22Rv1 (cell line): ENCODE measurements at regions not wholly inside any gene's neighbourhood (a gene's known extent, or its start where the extent isn't known, plus 50 kb on each side); places are given as distances from the start of the nearest gene placed in this dataset.

Source experiments
- H3K27ac ChIP-seq: fragments of 450-650 bp; 2 replicates; pipeline ENCODE4 v1.5.1; 2017
- ZFX ChIP-seq: fragments of 450-650 bp; IDR thresholded peaks from 2 replicates; pipeline ENCODE4 v1.6.1; 2017; ENCODE audit warnings: antibody characterized with exemption, borderline replicate concordance
- TF ChIP-seq, protein P1 (sequence below): fragments of 450-650 bp; IDR thresholded peaks from 2 replicates; pipeline ENCODE4 v1.5.1; 2017; ENCODE audit warnings: mild to moderate bottlenecking

DNA sequence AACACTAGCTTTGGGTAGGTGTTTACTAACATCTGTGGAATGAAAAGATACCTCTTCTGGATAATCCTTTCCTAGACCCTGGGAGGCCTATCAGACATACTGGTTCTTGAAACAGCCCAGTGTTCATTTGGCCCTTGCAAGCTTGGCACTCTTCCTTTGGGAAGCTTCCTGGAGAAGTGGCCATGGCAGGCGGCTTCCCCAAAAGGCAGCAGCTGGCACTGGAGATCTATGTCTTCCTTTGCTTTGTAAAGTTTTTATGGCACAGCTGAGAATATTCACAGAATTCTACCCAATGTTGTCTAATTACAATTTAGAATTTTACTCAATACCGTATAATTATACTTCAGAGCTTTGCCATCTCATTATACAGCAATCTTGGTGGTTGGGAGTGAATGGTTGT, 199.2 kb upstream of the C11orf87 start:
- TF ChIP-seq, protein P1, sequence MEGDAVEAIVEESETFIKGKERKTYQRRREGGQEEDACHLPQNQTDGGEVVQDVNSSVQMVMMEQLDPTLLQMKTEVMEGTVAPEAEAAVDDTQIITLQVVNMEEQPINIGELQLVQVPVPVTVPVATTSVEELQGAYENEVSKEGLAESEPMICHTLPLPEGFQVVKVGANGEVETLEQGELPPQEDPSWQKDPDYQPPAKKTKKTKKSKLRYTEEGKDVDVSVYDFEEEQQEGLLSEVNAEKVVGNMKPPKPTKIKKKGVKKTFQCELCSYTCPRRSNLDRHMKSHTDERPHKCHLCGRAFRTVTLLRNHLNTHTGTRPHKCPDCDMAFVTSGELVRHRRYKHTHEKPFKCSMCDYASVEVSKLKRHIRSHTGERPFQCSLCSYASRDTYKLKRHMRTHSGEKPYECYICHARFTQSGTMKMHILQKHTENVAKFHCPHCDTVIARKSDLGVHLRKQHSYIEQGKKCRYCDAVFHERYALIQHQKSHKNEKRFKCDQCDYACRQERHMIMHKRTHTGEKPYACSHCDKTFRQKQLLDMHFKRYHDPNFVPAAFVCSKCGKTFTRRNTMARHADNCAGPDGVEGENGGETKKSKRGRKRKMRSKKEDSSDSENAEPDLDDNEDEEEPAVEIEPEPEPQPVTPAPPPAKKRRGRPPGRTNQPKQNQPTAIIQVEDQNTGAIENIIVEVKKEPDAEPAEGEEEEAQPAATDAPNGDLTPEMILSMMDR: no peak
- no peak for TF ChIP-seq ZFX
- no peak overlapping the region for H3K27ac ChIP-seq

DNA sequence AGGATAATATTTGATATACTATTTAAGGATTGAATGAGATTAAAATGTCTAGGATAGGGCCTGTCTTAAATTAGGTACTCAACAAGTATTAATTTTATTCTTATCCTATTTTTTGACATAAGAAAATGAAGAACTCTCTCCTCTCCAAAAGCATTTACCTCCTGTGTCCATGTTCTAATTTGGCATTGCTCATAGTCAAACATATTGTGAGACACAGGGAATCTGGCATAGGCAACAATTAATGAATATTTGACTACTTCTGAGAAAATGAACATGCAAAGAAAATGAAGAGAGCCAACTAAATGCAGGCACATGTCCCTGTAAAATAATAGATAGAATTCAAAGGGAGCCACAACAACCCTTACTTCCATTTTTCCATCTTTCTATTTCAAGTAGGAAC, 198.5 kb upstream of the C11orf87 start:
- H3K27ac ChIP-seq: no peak overlapping the region
- no peak for TF ChIP-seq ZFX
- TF ChIP-seq, protein P1: no peak

DNA sequence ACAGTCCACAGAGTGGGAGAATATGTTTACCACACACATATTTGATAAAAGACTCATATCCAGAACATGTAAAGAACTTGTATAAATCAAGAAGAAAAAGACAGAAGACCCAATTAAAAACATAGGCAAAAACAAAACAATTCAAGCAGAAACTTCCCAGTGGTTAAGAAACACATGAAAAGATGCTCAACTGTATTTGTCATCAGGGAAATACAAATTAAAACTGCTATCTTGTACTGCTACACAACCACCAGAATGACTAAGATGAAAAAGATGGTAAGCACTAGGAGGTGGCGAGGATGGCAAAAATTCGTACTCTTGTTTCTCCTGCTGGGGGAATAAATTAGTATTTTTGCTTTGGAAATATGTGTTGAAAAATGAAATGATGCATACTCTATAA, 192.3 kb upstream of the C11orf87 start:
- no peak overlapping the region for H3K27ac ChIP-seq
- no peak for TF ChIP-seq ZFX
- TF ChIP-seq, protein P1: no peak

DNA sequence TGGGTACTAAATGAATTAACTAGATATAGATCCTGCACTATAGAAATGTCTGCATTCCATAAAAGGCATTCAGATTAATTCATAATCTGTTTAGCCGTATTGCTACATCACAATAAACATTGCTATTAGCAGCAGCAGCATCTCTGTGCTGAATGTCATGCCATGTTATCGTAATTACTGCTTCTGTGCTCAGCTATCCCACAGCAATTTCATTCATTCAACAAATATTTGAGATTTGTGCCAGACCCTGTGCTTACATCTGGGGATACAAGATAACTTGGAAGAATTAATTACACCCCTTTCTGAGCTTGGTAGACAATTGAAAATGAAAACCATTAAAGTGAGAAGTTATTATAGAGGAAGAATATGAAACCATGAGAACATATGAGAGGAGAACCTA, 185.8 kb upstream of the C11orf87 start:
- no peak overlapping the region for H3K27ac ChIP-seq
- TF ChIP-seq ZFX: no peak
- TF ChIP-seq, protein P1: no peak

DNA sequence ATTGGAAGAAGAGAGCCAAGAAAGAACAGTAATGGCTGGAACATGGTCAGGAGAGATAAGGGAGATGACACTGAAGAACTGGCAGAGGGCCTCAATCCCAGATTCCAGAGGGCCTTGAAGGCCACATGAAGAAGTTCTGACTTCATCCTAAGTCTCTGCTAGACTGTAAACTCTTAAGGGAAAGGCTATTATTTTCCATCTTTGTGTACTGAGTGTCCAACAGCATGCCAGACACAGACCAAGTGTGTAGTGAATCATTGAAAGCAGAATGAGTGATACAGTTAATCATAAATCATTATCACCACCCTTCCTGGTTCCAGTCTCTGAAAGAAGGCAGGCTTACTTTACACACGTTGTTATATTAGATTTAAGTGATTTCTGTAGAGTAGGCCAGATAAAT, 185.3 kb upstream of the C11orf87 start:
- H3K27ac ChIP-seq: no peak overlapping the region
- TF ChIP-seq, protein P1: no peak
- TF ChIP-seq ZFX: no peak

DNA sequence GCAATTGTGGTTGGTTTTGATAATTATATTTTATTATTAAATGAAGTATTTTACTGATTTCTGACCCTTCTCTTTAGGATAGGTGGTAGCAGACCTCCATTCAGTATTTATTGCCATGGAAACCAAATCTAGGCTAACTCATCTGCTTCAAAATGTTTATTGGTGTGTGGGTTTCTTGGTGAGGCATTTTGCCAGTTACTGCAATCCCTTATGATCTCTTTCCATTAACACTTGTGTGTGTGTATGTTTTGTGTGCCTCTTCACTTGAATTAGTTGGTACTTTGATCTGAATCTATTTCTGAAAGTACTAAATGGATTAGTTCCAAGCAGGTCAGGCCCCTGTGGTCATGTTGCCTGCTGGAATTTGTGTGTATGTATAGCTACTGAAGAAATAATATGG, 184.4 kb upstream of the C11orf87 start:
- TF ChIP-seq, protein P1: no peak
- TF ChIP-seq ZFX: no peak
- no peak overlapping the region for H3K27ac ChIP-seq

DNA sequence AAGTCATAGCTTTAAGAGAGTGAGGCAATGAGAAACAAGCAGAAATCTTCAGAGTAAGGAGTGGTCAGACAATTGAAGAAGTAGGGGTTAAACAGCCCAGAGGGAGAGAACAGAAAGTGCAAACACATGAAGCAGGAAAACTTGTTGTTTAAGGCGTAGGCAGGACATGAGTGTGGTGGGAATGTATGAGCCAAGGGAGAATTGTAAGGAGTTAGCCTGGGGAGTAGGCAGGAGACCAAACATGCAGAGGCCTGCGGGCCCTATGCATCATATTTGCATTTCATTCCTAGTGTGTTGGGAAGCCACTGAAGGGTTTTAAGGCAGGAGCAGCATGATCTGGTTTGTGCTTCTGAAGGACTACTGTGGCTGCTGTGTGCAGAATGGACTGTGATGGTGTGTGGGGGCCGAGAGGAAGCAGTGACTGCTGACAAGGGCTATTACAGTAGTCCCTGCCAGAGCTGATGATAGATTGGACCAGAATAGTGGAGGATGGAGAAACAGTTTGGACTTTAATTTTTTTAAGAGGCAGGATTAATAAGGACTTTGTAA, 179.9 kb upstream of the C11orf87 start:
- no peak overlapping the region for H3K27ac ChIP-seq
- TF ChIP-seq, protein P1: no peak
